PC-9 (cell line): ENCODE measurements at regions not wholly inside any gene's neighbourhood (a gene's known extent, or its start where the extent isn't known, plus 50 kb on each side); places are given as distances from the start of the nearest gene placed in this dataset.
"Not testable (repeated sequence)": the region's sequence is repeated elsewhere in the genome, so short reads cannot be mapped to it uniquely, and the experiment has no call there.

Source experiments
- BruUV-seq: library from RNA; stranded (reverse); fragments of 400-500 nt; replicated peaks from 2 replicates; lab custom pipeline; 2021; lab: Mats Ljungman, UMichigan
- CTCF ChIA-PET: fragments of 300-600 bp; sonication (Branson Sonifier 250); formaldehyde crosslinking; loops from one replicate; lab custom pipeline; 2022; ENCODE audit warnings: antibody characterized with exemption; lab: Charles Lee
- POLR2A ChIA-PET: fragments of 300-600 bp; sonication (Branson Sonifier 250); formaldehyde crosslinking; loops from one replicate; lab custom pipeline; 2022; ENCODE audit warnings: antibody characterized with exemption; ENCODE audit not compliant: unreplicated experiment; lab: Charles Lee
- DNase-seq, 2 experiments: peaks; one replicate each; pipeline versions ENCODE4 v3.0.0 to v3.0.0-alpha.2; 2015 to 2022; ENCODE audit warnings: mixed read lengths in 1 of 2
- H2AFZ ChIP-seq: fragments of 200-600 bp; sonication (generic); 2 replicates; pipeline ENCODE4 v1.8.1; 2017; ENCODE audit warnings: antibody characterized with exemption
- H3F3A ChIP-seq: fragments of 200-600 bp; sonication (generic); 2 replicates; pipeline ENCODE4 v1.8.1; 2017; ENCODE audit warnings: antibody characterized with exemption, mild to moderate bottlenecking, low read depth; ENCODE audit not compliant: insufficient read depth
- H3K27ac ChIP-seq: fragments of 200-600 bp; sonication (generic); 2 replicates; pipeline ENCODE4 v1.6.1; 2016; ENCODE audit warnings: mixed run types
- H3K27me3 ChIP-seq: fragments of 200-600 bp; sonication (generic); 2 replicates; pipeline ENCODE4 v1.6.1; 2016; ENCODE audit warnings: low read depth, mixed run types; ENCODE audit not compliant: insufficient read depth
- H3K36me3 ChIP-seq: fragments of 200-600 bp; sonication (generic); 2 replicates; pipeline ENCODE4 v1.6.1; 2016; ENCODE audit warnings: low read depth, mixed run types
- H3K4me1 ChIP-seq: fragments of 200-600 bp; sonication (generic); replicated peaks from 2 replicates; pipeline ENCODE4 v1.6.1; 2016; ENCODE audit warnings: mixed run types; ENCODE audit not compliant: insufficient read depth
- H3K4me2 ChIP-seq: fragments of 200-600 bp; sonication (generic); 2 replicates; pipeline ENCODE4 v1.6.1; 2017; ENCODE audit warnings: mixed run types
- H3K4me3 ChIP-seq: fragments of 200-600 bp; sonication (generic); 2 replicates; pipeline ENCODE4 v1.6.1; 2016; ENCODE audit warnings: mixed run types
- H3K79me2 ChIP-seq: fragments of 200-600 bp; sonication (generic); 2 replicates; pipeline ENCODE4 v1.6.1; 2017; ENCODE audit warnings: low read depth, mixed run types
- H3K9me2 ChIP-seq: fragments of 200-600 bp; sonication (generic); 2 replicates; pipeline ENCODE4 v1.8.1; 2017; ENCODE audit warnings: mild to moderate bottlenecking; ENCODE audit not compliant: insufficient read depth
- H3K9me3 ChIP-seq: fragments of 200-600 bp; sonication (generic); 2 replicates; pipeline ENCODE4 v1.8.1; 2016; ENCODE audit warnings: low read depth; ENCODE audit not compliant: insufficient read depth
- H4K20me1 ChIP-seq: fragments of 200-600 bp; sonication (generic); 2 replicates; pipeline ENCODE4 v1.8.1; 2017; ENCODE audit not compliant: insufficient read depth
- CTCF ChIP-seq: fragments of 200-600 bp; sonication (generic); conservative IDR thresholded peaks from 2 replicates; pipeline ENCODE4 v1.6.1; 2017; ENCODE audit warnings: mixed run types, antibody characterized with exemption, mild to moderate bottlenecking, moderate library complexity
- EZH2 ChIP-seq: fragments of 200-600 bp; sonication (generic); IDR thresholded peaks from 2 replicates; pipeline ENCODE4 v1.8.0; 2017; ENCODE audit warnings: antibody characterized with exemption, low read depth
- intact Hi-C: fragments of 100-400 bp; cut with micrococcal nuclease; formaldehyde crosslinking; loops from one replicate; pipeline ENCODE4 v1.10.0; 2022; ENCODE audit not compliant: unreplicated experiment

- H2AFZ ChIP-seq = no peak overlapping the region
- H3K4me2 ChIP-seq = no peak overlapping the region
- no peaks in the 10 kb centered on the region for H3K79me2 ChIP-seq
- CTCF ChIA-PET = no interaction called here
- no peak overlapping the region for H3K4me3 ChIP-seq
- H3K27ac ChIP-seq = no peak overlapping the region
- intact Hi-C loops = no loop called here
- H3K4me1 ChIP-seq = no peaks in the 10 kb centered on the region
- no peaks in the 10 kb centered on the region for H4K20me1 ChIP-seq
- H3K36me3 ChIP-seq = no peaks in the 10 kb centered on the region
- no peaks in the 10 kb centered on the region for H3K27me3 ChIP-seq
- no TSS peak for BruUV-seq
- no peak for DNase-seq
- POLR2A ChIA-PET = no interaction called here
- no peaks in the 10 kb centered on the region for H3K9me3 ChIP-seq
- no peaks in the 10 kb centered on the region for H3F3A ChIP-seq
- TF ChIP-seq CTCF (no peak), EZH2 (no peak)
- H3K9me2 ChIP-seq = no peaks in the 10 kb centered on the region
Observed at GRCh38 chr11:101224221-101224620, 94.6 kb upstream of the PGR start.

GRCh38 chr11:101218091-101218490 is 88.5 kb upstream of the PGR start:
- H3K36me3 ChIP-seq, H3K27me3 ChIP-seq, CTCF ChIA-PET, H3K9me3 ChIP-seq, H4K20me1 ChIP-seq, H3K4me2 ChIP-seq, DNase-seq, H3K79me2 ChIP-seq, H3K4me3 ChIP-seq, H2AFZ ChIP-seq, intact Hi-C loops, H3K27ac ChIP-seq, H3K9me2 ChIP-seq, BruUV-seq, H3F3A ChIP-seq, POLR2A ChIA-PET, H3K4me1 ChIP-seq: not testable (repeated sequence)

- H3K9me2 ChIP-seq, POLR2A ChIA-PET, H3K27ac ChIP-seq, CTCF ChIA-PET, H3K4me3 ChIP-seq, H3K4me1 ChIP-seq, H4K20me1 ChIP-seq, H3K36me3 ChIP-seq, intact Hi-C loops, DNase-seq, BruUV-seq, H2AFZ ChIP-seq, H3K79me2 ChIP-seq, H3F3A ChIP-seq, H3K9me3 ChIP-seq, H3K4me2 ChIP-seq, H3K27me3 ChIP-seq: not testable (repeated sequence)
Observed at GRCh38 chr11:101216091-101216490, 86.5 kb upstream of the PGR start.

- POLR2A ChIA-PET = no interaction called here
- no TSS peak for BruUV-seq
- Histone ChIP-seq H3K9me2 (no peaks in the 10 kb centered on the region), H3K27ac (no peak overlapping the region), H3K79me2 (no peaks in the 10 kb centered on the region), H4K20me1 (no peaks in the 10 kb centered on the region), H3F3A (no peaks in the 10 kb centered on the region), H3K4me2 (no peak overlapping the region), H3K4me3 (no peak overlapping the region), H3K4me1 (no peaks in the 10 kb centered on the region), H3K27me3 (no peaks in the 10 kb centered on the region), H2AFZ (no peak overlapping the region), H3K36me3 (no peaks in the 10 kb centered on the region), H3K9me3 (no peaks in the 10 kb centered on the region; the same call in 1 of the 2 replicates)
- TF ChIP-seq CTCF = no peak
- peak; percentile 17 to 48 for DNase-seq
- intact Hi-C loops = no loop called here
- CTCF ChIA-PET = no interaction called here
Observed at GRCh38 chr11:101215069-101215468, 85.5 kb upstream of the PGR start.
